ENCODE measurements at regions not wholly inside any gene's neighbourhood (a gene's known extent, or its start where the extent isn't known, plus 50 kb on each side); places are given as distances from the start of the nearest gene placed in this dataset.

DNA sequence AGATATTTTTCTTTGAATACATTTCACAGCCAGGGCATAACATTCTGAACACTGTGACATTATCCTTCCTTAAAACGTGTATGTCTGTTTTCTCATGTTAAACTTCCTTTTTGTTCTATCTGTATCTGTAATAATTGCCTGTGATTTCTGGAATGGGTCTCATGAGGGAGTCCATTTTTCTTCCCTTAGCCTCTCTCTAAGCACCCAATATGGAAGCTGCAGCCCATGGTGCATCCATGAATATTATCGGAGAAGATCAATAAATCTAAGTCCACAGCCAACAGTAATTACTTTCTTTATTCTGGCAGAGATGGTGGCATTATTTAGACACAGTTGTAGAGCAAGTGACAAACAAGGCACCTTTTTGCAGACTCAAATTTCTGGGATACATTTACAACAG lies 671.1 kb downstream of the TUSC7 start:
- no peak for TF ChIP-seq POLR2AphosphoS5 (IDR thresholded peaks at IDR 0.05; ENCODE audit: low read depth, low read length)
- TF ChIP-seq, protein P1, sequence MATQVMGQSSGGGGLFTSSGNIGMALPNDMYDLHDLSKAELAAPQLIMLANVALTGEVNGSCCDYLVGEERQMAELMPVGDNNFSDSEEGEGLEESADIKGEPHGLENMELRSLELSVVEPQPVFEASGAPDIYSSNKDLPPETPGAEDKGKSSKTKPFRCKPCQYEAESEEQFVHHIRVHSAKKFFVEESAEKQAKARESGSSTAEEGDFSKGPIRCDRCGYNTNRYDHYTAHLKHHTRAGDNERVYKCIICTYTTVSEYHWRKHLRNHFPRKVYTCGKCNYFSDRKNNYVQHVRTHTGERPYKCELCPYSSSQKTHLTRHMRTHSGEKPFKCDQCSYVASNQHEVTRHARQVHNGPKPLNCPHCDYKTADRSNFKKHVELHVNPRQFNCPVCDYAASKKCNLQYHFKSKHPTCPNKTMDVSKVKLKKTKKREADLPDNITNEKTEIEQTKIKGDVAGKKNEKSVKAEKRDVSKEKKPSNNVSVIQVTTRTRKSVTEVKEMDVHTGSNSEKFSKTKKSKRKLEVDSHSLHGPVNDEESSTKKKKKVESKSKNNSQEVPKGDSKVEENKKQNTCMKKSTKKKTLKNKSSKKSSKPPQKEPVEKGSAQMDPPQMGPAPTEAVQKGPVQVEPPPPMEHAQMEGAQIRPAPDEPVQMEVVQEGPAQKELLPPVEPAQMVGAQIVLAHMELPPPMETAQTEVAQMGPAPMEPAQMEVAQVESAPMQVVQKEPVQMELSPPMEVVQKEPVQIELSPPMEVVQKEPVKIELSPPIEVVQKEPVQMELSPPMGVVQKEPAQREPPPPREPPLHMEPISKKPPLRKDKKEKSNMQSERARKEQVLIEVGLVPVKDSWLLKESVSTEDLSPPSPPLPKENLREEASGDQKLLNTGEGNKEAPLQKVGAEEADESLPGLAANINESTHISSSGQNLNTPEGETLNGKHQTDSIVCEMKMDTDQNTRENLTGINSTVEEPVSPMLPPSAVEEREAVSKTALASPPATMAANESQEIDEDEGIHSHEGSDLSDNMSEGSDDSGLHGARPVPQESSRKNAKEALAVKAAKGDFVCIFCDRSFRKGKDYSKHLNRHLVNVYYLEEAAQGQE (IDR thresholded peaks at IDR 0.05; ENCODE audit: insufficient read depth in 1 of 2, low read depth in 2 of 2, low read length in 2 of 2), result no peak
- no peak for TF ChIP-seq TAF1 (IDR thresholded peaks at IDR 0.05; ENCODE audit: borderline replicate concordance, insufficient read depth, low read length)
- no peak for TF ChIP-seq SIN3A (IDR thresholded peaks at IDR 0.05; ENCODE audit: borderline replicate concordance, insufficient read depth, low read length)
- TF ChIP-seq FOXP2 (optimal IDR thresholded peaks at IDR 0.05; ENCODE audit: borderline replicate concordance, extremely low read depth, extremely low read length, insufficient read depth), result no peak

Measured in PFSK-1 (cell line).